Thyroid gland (tissue), 4 donors: ENCODE measurements at regions not wholly inside any gene's neighbourhood (a gene's known extent, or its start where the extent isn't known, plus 50 kb on each side); places are given as distances from the start of the nearest gene placed in this dataset.
"Not testable (repeated sequence)": the region's sequence is repeated elsewhere in the genome, so short reads cannot be mapped to it uniquely, and the experiment has no call there.

Experiments used
- DNase-seq, 2 donors: peaks; one replicate each; pipeline ENCODE4 v3.0.0-alpha.2; 2019
- H3K27ac ChIP-seq, 3 donors: fragments of 200-600 bp; sonication (generic); 1 replicate in 2 of 3; 2 replicates in 1 of 3; pipeline ENCODE4 v1.5.1; 2016 to 2019; ENCODE audit warnings: mild to moderate bottlenecking in 1 of 3, moderate library complexity in 1 of 3
- H3K27me3 ChIP-seq: fragments of 200-600 bp; sonication (generic); one replicate; pipeline ENCODE4 v1.5.1; 2019
- H3K36me3 ChIP-seq, 2 donors: fragments of 200-600 bp; sonication (generic); one replicate each; pipeline ENCODE4 v1.5.1; 2016 to 2019
- H3K4me1 ChIP-seq, 2 donors: fragments of 200-600 bp; sonication (generic); one replicate each; pipeline ENCODE4 v1.5.1; 2017 to 2019
- H3K4me3 ChIP-seq, 3 donors: fragments of 200-600 bp; sonication (generic); replicated peaks in 1 of 3; 1 replicate in 2 of 3; 2 replicates in 1 of 3; pipeline ENCODE4 v1.5.1; 2016; ENCODE audit warnings: mild to moderate bottlenecking in 1 of 3
- H3K9me3 ChIP-seq: fragments of 200-600 bp; sonication (generic); one replicate; pipeline ENCODE4 v1.5.1; 2017
- POLR2A ChIP-seq, 2 donors: fragments of 450-650 bp; IDR thresholded peaks; one replicate each; pipeline ENCODE4 v1.6.1; 2017; ENCODE audit warnings: antibody characterized with exemption in 2 of 2, mild to moderate bottlenecking in 2 of 2, moderate library complexity in 1 of 2
- WGBS, 2 donors: methylation state at CpG; one replicate each; pipeline ENCODE4 v1.1.5; 2017; 5-methylcytosine and 5-hydroxymethylcytosine counted together
- intact Hi-C: fragments of 100-400 bp; cut with DNase I; formaldehyde crosslinking; loops from one replicate; pipeline ENCODE4 v1.15.1; 2023
- TF ChIP-seq, protein P1 (sequence below), 6 experiments: fragments of 200-600 bp in 3 of 6; fragments of 450-650 bp in 3 of 6; sonication (generic) in 3 of 6; IDR thresholded peaks; one replicate each; pipeline ENCODE4 v1.5.1; 2016 to 2019; ENCODE audit warnings: antibody characterized with exemption in 6 of 6, mild to moderate bottlenecking in 2 of 6, inconsistent platforms in 1 of 6, moderate library complexity in 1 of 6

DNA sequence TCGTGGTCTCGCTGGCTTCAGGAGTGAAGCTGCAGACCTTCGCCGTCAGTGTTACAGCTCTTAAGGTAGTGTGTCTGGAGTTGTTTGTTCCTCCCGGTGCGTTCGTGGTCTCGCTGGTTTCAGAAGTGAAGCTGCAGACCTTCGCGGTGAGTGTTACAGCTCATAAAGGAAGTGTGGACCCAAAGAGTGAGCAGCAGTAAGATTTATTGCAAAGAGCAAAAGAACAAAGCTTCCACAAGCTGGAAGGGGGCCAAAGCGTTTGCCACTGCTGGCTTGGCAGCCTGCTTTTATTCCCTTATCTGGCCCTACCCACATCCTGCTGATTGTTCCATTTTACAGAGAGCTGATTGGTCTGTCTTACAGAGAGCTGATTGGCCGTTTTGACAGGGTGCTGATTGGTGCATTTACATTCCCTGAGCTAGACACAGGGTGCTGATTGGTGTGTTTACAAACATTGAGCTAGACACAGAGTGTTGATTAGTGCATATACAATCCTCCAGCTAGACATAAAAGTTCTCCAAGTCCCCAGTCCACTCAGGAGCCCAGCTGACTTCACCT, 1256.0 kb downstream of the STIM2 start:
- DNase-seq, H3K4me3 ChIP-seq, H3K4me1 ChIP-seq, H3K27me3 ChIP-seq, H3K9me3 ChIP-seq, H3K36me3 ChIP-seq, intact Hi-C loops, H3K27ac ChIP-seq: not testable (repeated sequence)
- 83 to 86% methylated on average over 12 of the region's 12 CpGs for WGBS, 2 donors

DNA sequence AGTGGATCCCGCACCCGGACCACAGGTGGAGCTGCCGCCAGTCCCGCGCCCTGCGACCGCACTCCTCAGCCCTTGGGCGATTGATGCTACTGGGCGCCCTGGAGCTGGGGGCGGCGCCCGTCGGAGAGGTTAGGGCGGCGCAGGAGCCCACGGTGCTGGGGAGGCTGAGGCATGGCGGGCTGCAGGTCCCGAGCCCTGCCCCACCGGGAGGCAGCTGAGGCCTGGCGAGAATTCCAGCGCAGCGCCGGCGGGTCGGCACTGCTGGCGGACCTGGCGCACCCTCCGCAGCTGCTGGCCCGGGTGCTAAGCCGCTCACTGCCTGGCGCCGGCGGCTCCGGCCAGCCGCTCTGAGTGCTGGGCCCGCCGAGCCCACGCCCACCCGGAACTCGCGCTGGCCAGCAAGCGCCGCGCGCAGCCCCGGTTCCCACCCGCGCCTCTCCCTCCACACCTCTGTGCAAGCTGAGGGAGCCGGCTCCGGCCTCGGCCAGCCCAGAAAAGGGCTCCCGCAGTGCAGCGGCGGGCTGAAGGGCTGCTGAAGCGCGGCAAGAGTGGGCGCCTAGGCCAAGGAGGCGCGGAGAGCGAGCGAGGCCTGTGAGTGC, 1256.5 kb downstream of the STIM2 start:
- Histone ChIP-seq H3K9me3 (no peaks in the 10 kb centered on the region), H3K4me3 (no peak overlapping the region), H3K4me1 (no peaks in the 10 kb centered on the region), H3K27ac (no peak overlapping the region), H3K36me3 (no peaks in the 10 kb centered on the region), H3K27me3 (no peaks in the 10 kb centered on the region)
- TF ChIP-seq, protein P1, sequence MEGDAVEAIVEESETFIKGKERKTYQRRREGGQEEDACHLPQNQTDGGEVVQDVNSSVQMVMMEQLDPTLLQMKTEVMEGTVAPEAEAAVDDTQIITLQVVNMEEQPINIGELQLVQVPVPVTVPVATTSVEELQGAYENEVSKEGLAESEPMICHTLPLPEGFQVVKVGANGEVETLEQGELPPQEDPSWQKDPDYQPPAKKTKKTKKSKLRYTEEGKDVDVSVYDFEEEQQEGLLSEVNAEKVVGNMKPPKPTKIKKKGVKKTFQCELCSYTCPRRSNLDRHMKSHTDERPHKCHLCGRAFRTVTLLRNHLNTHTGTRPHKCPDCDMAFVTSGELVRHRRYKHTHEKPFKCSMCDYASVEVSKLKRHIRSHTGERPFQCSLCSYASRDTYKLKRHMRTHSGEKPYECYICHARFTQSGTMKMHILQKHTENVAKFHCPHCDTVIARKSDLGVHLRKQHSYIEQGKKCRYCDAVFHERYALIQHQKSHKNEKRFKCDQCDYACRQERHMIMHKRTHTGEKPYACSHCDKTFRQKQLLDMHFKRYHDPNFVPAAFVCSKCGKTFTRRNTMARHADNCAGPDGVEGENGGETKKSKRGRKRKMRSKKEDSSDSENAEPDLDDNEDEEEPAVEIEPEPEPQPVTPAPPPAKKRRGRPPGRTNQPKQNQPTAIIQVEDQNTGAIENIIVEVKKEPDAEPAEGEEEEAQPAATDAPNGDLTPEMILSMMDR (IDR thresholded peaks at IDR 0.05) = no peak
- no peak for TF ChIP-seq POLR2A (IDR thresholded peaks at IDR 0.05)
- intact Hi-C loops = no loop called here
- no peak for DNase-seq
- WGBS, 2 donors = 95 to 97% methylated on average over 34 to 59 of the region's 61 CpGs

DNA sequence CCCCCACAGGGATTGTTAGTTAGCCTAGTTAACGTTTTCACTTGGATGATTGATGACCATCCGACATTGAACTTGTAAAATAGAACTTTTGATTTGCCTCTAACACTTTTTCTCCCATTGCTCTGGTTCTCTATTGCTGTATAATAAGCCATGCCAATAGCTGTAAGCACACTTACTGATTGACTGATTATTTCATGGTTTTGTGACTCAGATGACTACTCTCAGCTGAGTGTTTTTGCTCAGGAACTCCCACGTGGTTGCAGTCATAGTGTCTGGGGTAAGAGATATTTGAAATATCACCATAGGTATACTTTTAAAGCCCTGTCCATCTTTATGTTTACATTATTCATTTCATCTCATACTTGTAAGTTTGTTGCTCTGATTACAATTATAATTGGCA, 1285.5 kb downstream of the STIM2 start:
- Histone ChIP-seq H3K36me3 (no peaks in the 10 kb centered on the region), H3K27ac (no peak overlapping the region), H3K27me3 (no peaks in the 10 kb centered on the region), H3K9me3 (no peaks in the 10 kb centered on the region), H3K4me3 (no peak overlapping the region), H3K4me1 (no peaks in the 10 kb centered on the region)
- no peak for DNase-seq
- WGBS, 2 donors = 58 to 60% methylated on average over 3 of the region's 3 CpGs
- intact Hi-C loops = no loop called here
- TF ChIP-seq, protein P1 (IDR thresholded peaks at IDR 0.05) = no peak

DNA sequence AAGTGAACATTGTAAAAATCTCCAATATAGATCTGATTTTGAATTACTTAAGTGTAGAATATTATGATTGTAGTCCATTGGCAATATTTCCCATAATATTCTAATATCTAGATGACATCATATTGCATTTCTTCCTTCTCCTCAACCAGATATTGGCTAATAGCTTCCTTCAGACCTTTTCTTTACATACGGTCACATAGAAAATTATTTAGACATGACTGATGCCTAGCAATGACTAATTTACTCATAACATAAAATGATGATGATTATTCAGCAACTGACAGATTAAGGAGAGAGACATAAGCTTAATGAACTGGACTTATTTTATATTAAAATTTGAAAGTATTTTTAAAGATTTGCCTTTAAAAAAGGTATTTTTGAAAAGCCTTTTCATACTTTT, 1287.6 kb downstream of the STIM2 start:
- no peaks in the 10 kb centered on the region for H3K36me3 ChIP-seq
- TF ChIP-seq POLR2A (IDR thresholded peaks at IDR 0.05) = no peak
- TF ChIP-seq, protein P1 (IDR thresholded peaks at IDR 0.05) = no peak

DNA sequence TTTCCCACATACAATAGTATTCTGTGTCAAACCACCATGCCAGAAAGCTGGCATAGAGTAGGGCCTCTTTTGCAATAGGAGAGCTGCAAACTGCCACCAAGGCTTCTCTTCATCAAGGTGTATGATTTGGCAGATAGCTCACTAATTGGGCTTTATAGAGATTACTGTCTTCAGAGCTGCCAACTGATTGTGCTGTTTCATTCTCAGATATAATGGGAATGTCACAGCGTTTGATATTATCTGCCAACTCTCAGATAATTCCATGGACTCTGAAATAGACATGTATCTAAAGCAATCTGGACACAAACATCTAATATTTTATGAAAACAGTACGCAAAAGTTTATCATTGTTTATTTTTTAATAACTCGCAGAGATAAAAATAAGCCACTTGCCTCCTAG, 1289.1 kb downstream of the STIM2 start:
- 86% methylated on average over 3 of the region's 3 CpGs for WGBS, 2 donors
- TF ChIP-seq POLR2A (IDR thresholded peaks at IDR 0.05) = no peak
- TF ChIP-seq, protein P1 (IDR thresholded peaks at IDR 0.05) = no peak
- Histone ChIP-seq H3K4me1 (no peaks in the 10 kb centered on the region), H3K27ac (no peak overlapping the region), H3K27me3 (no peaks in the 10 kb centered on the region), H3K9me3 (no peaks in the 10 kb centered on the region), H3K4me3 (no peak overlapping the region), H3K36me3 (no peaks in the 10 kb centered on the region)
- DNase-seq = no peak
- intact Hi-C loops = no loop called here

More for the DNA sequence above, 1287.6 kb downstream of the STIM2 start:
- Histone ChIP-seq H3K4me3 (no peak overlapping the region), H3K4me1 (no peaks in the 10 kb centered on the region), H3K9me3 (no peaks in the 10 kb centered on the region), H3K27me3 (no peaks in the 10 kb centered on the region), H3K27ac (no peak overlapping the region)
- 84 to 93% methylated on average over 1 of the region's 1 CpG for WGBS, 2 donors
- no peak for DNase-seq
- intact Hi-C loops = no loop called here
